ENCODE measurements at regions not wholly inside any gene's neighbourhood (a gene's known extent, or its start where the extent isn't known, plus 50 kb on each side); places are given as distances from the start of the nearest gene placed in this dataset.

DNA sequence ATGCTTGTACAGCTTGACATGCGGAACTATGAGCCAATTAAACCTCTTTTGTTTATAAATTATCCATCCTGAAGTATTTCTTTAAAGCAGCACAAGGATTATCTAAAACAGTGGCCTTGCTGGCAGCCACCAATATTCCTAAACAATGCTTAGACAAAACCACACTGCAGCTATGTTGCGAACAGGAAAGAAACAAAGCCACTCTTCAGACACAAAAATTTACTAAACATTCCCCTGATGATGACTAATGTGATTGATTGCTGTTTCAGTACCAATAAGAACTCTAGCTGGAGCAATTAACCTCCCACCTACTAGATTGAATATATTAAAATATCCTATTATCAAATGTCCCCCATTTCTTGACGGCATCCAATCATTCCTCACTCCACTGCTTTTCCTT, 325.8 kb upstream of the REG3G start:
- TF ChIP-seq CTCF (IDR thresholded peaks at IDR 0.05) (no peak), POLR2AphosphoS5 (IDR thresholded peaks at IDR 0.05) (no peak), POLR2A (IDR thresholded peaks at IDR 0.05) (no peak)
